PC-3 (cell line): ENCODE measurements at regions not wholly inside any gene's neighbourhood (a gene's known extent, or its start where the extent isn't known, plus 50 kb on each side); places are given as distances from the start of the nearest gene placed in this dataset.

ENCODE experiments used
- CTCF ChIP-seq: fragments of 300-600 bp; sonication (generic); conservative IDR thresholded peaks from 2 replicates; pipeline ENCODE4 v1.5.1; 2017; ENCODE audit warnings: antibody characterized with exemption, low read depth, mild to moderate bottlenecking, low read length
- EZH2 ChIP-seq: fragments of 300-600 bp; sonication (generic); IDR thresholded peaks from one replicate; pipeline ENCODE4 v1.6.1; 2017; ENCODE audit warnings: antibody characterized with exemption, mild to moderate bottlenecking, low read length; ENCODE audit not compliant: unreplicated experiment
- EZH2phosphoT487 ChIP-seq: fragments of 300-600 bp; sonication (generic); IDR thresholded peaks from 2 replicates; pipeline ENCODE4 v1.6.1; 2018; ENCODE audit warnings: mild to moderate bottlenecking, antibody characterized with exemption, low read length, borderline replicate concordance

GRCh38 chr2:237194081-237194480, 108.4 kb downstream of the COPS8 start:
- TF ChIP-seq CTCF (no peak), EZH2 (no peak), EZH2phosphoT487 (no peak)
